ENCODE measurements at regions not wholly inside any gene's neighbourhood (a gene's known extent, or its start where the extent isn't known, plus 50 kb on each side); places are given as distances from the start of the nearest gene placed in this dataset.

DNA sequence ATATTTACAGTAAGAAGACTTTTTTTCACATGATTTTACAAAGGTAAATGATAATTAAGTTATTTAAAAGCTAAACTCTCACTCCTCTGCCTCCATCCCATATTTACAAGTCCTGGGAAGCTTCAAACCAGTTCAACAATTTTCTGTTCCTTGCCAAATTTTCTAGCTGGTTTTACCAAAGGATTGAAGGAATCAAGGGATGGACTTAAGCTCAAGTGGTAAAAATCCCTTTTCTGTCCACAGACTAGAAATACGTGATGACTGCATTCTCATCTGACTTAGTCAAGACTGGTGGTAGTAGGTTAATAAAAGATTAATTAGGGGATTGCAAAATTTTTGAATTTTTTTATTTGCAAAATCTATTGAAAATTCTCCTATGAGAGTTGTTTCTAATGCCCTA is 297.3 kb downstream of the MTX2 start:
- no peak overlapping the region for H3K27ac ChIP-seq
- no peak overlapping the region for H3K4me3 ChIP-seq
- TF ChIP-seq, protein P1, sequence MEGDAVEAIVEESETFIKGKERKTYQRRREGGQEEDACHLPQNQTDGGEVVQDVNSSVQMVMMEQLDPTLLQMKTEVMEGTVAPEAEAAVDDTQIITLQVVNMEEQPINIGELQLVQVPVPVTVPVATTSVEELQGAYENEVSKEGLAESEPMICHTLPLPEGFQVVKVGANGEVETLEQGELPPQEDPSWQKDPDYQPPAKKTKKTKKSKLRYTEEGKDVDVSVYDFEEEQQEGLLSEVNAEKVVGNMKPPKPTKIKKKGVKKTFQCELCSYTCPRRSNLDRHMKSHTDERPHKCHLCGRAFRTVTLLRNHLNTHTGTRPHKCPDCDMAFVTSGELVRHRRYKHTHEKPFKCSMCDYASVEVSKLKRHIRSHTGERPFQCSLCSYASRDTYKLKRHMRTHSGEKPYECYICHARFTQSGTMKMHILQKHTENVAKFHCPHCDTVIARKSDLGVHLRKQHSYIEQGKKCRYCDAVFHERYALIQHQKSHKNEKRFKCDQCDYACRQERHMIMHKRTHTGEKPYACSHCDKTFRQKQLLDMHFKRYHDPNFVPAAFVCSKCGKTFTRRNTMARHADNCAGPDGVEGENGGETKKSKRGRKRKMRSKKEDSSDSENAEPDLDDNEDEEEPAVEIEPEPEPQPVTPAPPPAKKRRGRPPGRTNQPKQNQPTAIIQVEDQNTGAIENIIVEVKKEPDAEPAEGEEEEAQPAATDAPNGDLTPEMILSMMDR (IDR thresholded peaks at IDR 0.05), result no peak
- H3K4me1 ChIP-seq, result no peaks in the 10 kb centered on the region
- H3K9me3 ChIP-seq, result no peaks in the 10 kb centered on the region
- no peak for DNase-seq (ENCODE audit: low spot score)
- no peaks in the 10 kb centered on the region for H3K36me3 ChIP-seq
- no peaks in the 10 kb centered on the region for H3K27me3 ChIP-seq

DNA sequence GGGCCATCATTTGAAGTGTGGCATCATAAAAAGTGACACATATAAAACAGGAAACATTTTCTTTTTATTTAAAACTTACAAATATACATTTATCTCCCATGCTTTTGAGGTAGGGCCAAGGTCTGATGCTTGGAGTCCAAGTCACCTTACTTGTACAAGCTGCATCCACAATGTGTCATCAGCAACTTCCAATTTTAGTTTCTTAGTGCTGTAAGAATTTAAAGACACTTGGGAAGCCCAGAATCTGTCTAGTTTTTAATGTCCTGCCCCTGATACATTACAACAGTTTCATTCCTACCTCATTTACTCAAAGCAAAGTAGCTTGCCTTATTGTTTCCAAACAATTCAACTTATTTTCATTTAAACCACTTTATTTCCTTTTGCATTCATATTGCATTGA is 297.7 kb downstream of the MTX2 start:
- no peak for DNase-seq (ENCODE audit: low spot score)
- Histone ChIP-seq H3K36me3 (no peaks in the 10 kb centered on the region), H3K27ac (no peak overlapping the region), H3K9me3 (no peaks in the 10 kb centered on the region), H3K27me3 (no peaks in the 10 kb centered on the region), H3K4me3 (no peak overlapping the region), H3K4me1 (no peaks in the 10 kb centered on the region)
- TF ChIP-seq, protein P1 (IDR thresholded peaks at IDR 0.05), result no peak

DNA sequence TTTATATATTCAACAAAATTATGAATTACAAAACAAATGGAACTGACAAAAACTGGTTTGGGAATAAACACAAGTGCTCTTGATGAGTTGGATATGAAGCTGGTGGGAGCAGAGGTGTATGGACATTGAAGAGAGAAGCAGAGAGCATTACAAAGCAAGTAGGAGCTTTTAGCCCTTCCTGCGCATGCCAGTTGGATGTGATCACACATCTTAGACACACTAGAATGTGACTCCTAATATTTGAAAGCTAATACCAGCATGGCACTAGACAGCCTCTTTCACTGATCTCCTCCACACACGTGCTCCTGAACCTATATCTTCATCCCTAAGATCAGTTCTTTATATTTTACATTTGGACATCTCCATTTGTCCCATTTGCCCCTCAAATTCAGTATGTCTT is 298.1 kb downstream of the MTX2 start:
- Histone ChIP-seq H3K27me3 (no peaks in the 10 kb centered on the region), H3K27ac (no peak overlapping the region), H3K4me3 (no peak overlapping the region), H3K4me1 (no peaks in the 10 kb centered on the region), H3K9me3 (no peaks in the 10 kb centered on the region), H3K36me3 (no peaks in the 10 kb centered on the region)
- DNase-seq (ENCODE audit: low spot score), result no peak
- TF ChIP-seq, protein P1 (IDR thresholded peaks at IDR 0.05), result no peak

DNA sequence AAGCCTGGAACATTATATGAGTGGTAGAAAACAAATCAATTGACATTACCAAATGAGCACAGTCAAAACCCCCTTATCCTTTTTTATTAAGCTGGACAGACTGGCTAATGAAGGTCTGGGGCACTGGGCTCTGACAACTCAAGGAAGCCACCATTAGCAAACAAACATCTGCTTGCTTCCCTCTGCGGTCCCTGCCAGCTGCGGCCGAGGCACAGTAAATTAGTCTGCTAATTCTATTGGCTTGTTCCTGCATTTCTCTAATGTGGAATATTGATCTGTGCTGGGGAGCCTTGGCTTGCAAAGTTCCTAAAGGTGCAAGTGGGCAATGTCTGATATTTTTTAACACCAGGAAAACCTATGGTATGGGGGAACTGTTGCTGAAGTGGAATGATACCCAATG is 300.3 kb downstream of the MTX2 start:
- Histone ChIP-seq H3K4me3 (no peak overlapping the region), H3K4me1 (no peaks in the 10 kb centered on the region), H3K36me3 (no peaks in the 10 kb centered on the region), H3K9me3 (no peaks in the 10 kb centered on the region), H3K27me3 (no peaks in the 10 kb centered on the region), H3K27ac (no peak overlapping the region)
- TF ChIP-seq, protein P1 (IDR thresholded peaks at IDR 0.05), result no peak
- no peak for DNase-seq (ENCODE audit: low spot score)

DNA sequence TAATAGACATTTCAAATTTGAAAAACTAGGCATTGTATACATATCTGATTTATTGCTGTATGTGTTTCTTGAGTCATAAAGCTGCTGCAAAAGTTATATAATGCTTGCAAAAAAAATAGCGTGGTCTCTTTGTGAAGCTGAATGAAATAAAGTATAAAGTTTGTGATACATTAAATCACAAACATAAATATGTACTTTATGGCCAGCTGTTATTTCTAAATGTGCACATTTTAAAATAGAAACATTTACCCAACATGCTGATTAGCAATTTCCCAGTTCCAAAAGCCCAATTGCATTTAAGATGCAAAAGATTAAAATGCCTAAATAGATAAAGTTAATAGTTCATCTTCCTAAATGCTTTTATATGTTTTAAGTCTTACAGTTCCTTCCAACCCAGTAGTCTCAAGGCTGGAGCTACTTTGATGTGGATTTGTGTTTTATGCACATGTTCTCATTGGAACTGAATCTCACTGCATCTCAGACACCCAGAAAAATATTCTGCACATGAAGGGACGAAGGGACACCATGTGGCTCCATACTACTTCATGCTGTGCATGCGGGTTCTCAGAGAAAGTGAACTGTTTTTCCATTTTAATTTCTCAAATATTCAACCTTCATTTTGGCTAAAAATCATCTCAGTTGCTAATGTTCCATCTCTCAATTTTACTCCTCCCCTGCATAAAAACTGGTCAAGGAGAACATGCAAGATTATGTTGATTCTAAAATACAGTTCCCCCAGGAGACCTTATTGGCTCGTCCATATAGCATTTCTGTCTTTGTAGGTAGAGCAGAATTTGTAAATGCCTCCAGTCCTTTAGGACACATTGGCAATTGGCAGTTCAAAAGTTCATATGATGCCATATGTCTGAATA is 304.6 kb downstream of the MTX2 start:
- TF ChIP-seq, protein P1 (IDR thresholded peaks at IDR 0.05), result no peak
- no peak for DNase-seq (ENCODE audit: low spot score)
- H3K9me3 ChIP-seq, result no peaks in the 10 kb centered on the region
- no peaks in the 10 kb centered on the region for H3K4me1 ChIP-seq
- H3K27me3 ChIP-seq, result no peaks in the 10 kb centered on the region
- H3K4me3 ChIP-seq, result no peak overlapping the region
- H3K36me3 ChIP-seq, result no peaks in the 10 kb centered on the region
- H3K27ac ChIP-seq, result no peak overlapping the region
